ENCODE measurements at regions not wholly inside any gene's neighbourhood (a gene's known extent, or its start where the extent isn't known, plus 50 kb on each side); places are given as distances from the start of the nearest gene placed in this dataset.

DNA sequence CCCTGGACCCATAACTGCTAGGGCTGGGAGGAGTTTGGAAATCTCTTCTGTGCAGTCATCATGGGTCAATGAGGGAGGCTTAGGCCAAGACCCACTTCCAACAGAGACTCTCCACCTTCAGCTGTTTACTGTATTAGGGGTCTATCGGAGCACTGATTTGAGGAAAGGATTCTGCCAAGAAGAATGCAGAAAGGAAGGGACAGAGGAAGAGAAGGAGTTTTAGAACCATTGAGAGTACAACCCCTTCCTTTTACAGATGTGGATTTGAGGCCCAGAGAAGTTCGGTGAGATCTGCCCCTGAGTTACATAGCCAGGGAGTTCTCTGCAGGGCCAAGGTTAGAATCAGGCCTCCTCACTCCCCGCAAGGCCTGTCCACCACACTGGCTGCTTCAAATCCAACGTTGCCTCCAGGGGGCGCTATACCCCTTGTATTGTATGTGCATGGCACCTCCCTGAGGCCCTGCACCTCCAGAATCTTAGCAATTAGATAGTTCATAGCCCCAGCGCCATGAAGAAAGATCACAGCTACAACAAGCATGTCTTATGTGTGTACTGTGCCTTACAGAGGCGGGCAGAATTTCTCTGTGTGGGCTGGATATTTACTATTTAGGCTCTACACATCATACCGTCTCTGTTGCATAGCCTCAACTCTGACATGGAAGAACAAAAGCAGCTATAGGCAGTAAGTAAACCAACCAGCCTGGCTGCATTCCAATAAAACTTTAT, 246.8 kb downstream of the SKIDA1 start:
- WGBS, 2 donors: 45 to 46% methylated on average over 8 of the region's 8 CpGs
- ATAC-seq (ENCODE audit: low FRiP score): peak; percentile 92
- Histone ChIP-seq H3K9me3 (ENCODE audit: control insufficient read depth, low read length) (peaks cover 2% of the 10 kb centered on the region), H3K4me3 (ENCODE audit: low read length in 2 of 2) (no peak overlapping the region), H3K27ac (ENCODE audit: low read depth in 1 of 2, low read length in 2 of 2) (no peak overlapping the region), H3K27me3 (ENCODE audit: control insufficient read depth in 1 of 2, insufficient read depth in 2 of 2, low read length in 1 of 2) (no peaks in the 10 kb centered on the region), H3K36me3 (ENCODE audit: control insufficient read depth in 1 of 2, insufficient read depth in 2 of 2, low read length in 1 of 2) (no peaks in the 10 kb centered on the region), H3K4me1 (ENCODE audit: control insufficient read depth in 1 of 2, insufficient read depth in 2 of 2, low read length in 2 of 2) (no peaks in the 10 kb centered on the region)
- DNase-seq: peak; percentile 95 to 97
- intact Hi-C loops (cut with DNase I): loop anchor here (5.0 to 10.0 kb wide), 4 partner anchors 216 to 676 kb away; no protein-coding TSS in a partner anchor

DNA sequence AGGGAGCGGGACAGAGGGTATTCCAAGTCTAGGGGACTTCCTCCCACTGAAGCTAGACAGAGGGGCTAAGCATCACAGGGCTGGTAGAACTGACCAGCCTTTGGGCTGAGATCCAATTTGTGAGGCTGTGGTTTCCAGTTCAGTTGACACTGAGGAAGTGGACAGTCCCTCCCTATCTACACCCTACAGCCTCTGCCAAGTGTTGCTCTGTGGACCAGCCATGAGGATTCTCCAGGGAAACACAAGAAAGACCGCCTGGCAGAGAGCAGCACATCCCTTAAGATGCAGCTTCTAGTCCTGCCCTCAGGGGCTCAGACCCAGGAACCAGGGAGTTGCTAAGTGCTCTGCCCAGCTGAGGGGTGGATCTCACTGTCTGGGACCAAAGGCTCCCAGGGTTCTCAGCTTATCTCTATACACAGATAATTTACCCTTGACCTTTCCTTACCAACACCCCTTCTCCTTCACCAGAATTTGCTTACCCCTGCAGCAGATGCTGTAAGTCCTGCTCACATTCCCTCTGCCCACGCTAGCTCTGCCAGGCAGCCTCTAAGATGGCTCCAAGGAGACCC, 252.0 kb downstream of the SKIDA1 start:
- H3K9me3 ChIP-seq (ENCODE audit: control insufficient read depth, low read length): peaks cover 2% of the 10 kb centered on the region
- WGBS, 2 donors: 93 to 95% methylated on average over 3 of the region's 3 CpGs
- no peaks in the 10 kb centered on the region for H3K4me1 ChIP-seq (ENCODE audit: control insufficient read depth in 1 of 2, insufficient read depth in 2 of 2, low read length in 2 of 2)
- no peaks in the 10 kb centered on the region for H3K36me3 ChIP-seq (ENCODE audit: control insufficient read depth in 1 of 2, insufficient read depth in 2 of 2, low read length in 1 of 2)
- H3K27me3 ChIP-seq (ENCODE audit: control insufficient read depth in 1 of 2, insufficient read depth in 2 of 2, low read length in 1 of 2): no peaks in the 10 kb centered on the region
- no peak overlapping the region for H3K4me3 ChIP-seq (ENCODE audit: low read length in 2 of 2)
- no peak overlapping the region for H3K27ac ChIP-seq (ENCODE audit: low read depth in 1 of 2, low read length in 2 of 2)
- no peak for DNase-seq
- ATAC-seq (ENCODE audit: low FRiP score): no peak
- intact Hi-C loops (cut with DNase I): loop anchor here (10.0 kb wide), 3 partner anchors 221 to 681 kb away; no protein-coding TSS in a partner anchor

DNA sequence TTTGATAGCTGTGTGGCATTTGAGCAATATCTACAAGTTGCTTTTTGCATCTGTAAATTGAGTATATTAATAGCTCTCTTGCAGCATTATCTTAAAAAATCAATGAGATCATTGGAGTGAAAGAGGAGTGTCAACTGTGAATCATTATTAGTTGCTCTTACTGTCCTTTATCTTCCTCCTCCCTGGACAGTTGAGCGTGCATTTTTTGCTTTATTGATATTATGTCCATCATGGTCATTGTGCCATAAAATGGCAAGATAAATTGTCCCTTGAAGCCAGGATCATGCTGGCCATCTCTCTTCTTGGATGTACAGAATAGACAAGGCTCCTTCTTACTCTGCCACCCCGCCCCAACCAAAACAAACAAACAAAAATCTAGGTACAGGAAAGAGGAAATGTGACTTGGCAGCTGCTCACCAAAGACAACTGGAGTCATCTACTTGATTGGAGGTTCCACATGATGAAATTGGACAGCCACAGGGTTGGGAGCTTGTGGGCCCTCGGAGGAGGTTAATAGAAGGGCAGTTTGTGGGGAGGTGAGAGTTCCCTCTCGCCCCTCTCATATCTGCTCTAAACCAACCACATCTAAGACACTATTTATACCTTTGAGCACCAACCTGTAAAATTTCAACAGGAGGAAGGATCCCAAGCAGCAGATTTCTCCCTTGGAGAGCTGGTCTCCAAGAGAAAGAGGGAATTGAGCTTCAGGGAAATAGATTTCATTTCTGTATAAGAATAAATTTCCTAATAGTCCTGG, 252.7 kb downstream of the SKIDA1 start:
- 90 to 91% methylated on average over 4 of the region's 4 CpGs for WGBS, 2 donors

DNA sequence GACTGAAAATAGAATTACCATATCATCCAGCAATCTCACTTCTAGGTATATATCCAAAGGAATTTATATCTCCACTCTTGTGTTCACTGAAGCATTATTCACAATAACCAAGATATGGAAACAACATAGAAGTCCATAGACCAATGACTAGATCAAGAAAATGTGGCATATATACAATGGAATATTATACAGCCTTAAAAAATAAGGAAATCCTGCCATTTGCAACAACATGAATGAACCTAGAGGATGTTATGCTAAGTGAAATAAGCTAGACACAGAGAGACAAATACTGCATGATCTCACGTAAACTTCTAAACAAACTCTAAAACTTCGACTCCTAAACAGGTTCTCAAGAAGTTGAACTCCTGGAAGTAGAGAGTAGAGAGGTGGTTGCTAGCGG, 254.5 kb downstream of the SKIDA1 start:
- intact Hi-C loops (cut with DNase I): loop anchor here (10.0 kb wide), 3 partner anchors 224 to 684 kb away; no protein-coding TSS in a partner anchor
- H3K27ac ChIP-seq (ENCODE audit: low read depth in 1 of 2, low read length in 2 of 2): no peak overlapping the region
- H3K4me1 ChIP-seq (ENCODE audit: control insufficient read depth in 1 of 2, insufficient read depth in 2 of 2, low read length in 2 of 2): no peaks in the 10 kb centered on the region
- H3K9me3 ChIP-seq (ENCODE audit: control insufficient read depth, low read length): peaks cover 2% of the 10 kb centered on the region
- WGBS, 2 donors: 79 to 98% methylated on average over 3 of the region's 3 CpGs
- DNase-seq (no peak), ATAC-seq (ENCODE audit: low FRiP score) (no peak)
- no peaks in the 10 kb centered on the region for H3K36me3 ChIP-seq (ENCODE audit: control insufficient read depth in 1 of 2, insufficient read depth in 2 of 2, low read length in 1 of 2)
- H3K27me3 ChIP-seq (ENCODE audit: control insufficient read depth in 1 of 2, insufficient read depth in 2 of 2, low read length in 1 of 2): no peaks in the 10 kb centered on the region
- H3K4me3 ChIP-seq (ENCODE audit: low read length in 2 of 2): no peak overlapping the region

More for the DNA sequence above, 252.7 kb downstream of the SKIDA1 start:
- Histone ChIP-seq H3K27me3 (ENCODE audit: control insufficient read depth in 1 of 2, insufficient read depth in 2 of 2, low read length in 1 of 2) (no peaks in the 10 kb centered on the region), H3K27ac (ENCODE audit: low read depth in 1 of 2, low read length in 2 of 2) (no peak overlapping the region), H3K4me3 (ENCODE audit: low read length in 2 of 2) (no peak overlapping the region), H3K9me3 (ENCODE audit: control insufficient read depth, low read length) (peaks cover 2% of the 10 kb centered on the region), H3K36me3 (ENCODE audit: control insufficient read depth in 1 of 2, insufficient read depth in 2 of 2, low read length in 1 of 2) (no peaks in the 10 kb centered on the region), H3K4me1 (ENCODE audit: control insufficient read depth in 1 of 2, insufficient read depth in 2 of 2, low read length in 2 of 2) (no peaks in the 10 kb centered on the region)
- intact Hi-C loops (cut with DNase I): loop anchor here (10.0 kb wide), 3 partner anchors 222 to 682 kb away; no protein-coding TSS in a partner anchor
- DNase-seq (no peak), ATAC-seq (ENCODE audit: low FRiP score) (no peak)

DNA sequence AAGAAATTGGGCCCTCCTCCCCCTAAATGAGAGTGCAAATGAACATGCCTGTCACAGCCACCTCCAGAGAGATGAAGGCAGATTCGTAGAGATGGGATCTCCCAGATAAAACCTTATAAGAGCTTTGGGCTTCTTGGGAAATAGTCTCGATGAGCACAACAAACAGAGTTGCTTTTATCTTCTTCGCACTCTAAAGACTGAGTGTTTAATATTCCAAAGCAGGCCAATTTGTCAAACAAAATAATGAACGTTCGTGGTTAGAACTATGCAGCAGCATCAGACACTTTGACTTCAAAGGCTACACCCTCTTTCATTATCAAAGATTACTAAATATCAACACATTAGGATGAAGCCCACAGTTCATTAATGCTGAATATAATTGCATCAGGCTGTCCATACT, 256.2 kb downstream of the SKIDA1 start:
- intact Hi-C loops (cut with DNase I): loop anchor here in 1 of 2 donors (5.0 kb wide), 1 partner anchor 187 kb away; no protein-coding TSS in a partner anchor
- DNase-seq (no peak), ATAC-seq (ENCODE audit: low FRiP score) (no peak)
- no peaks in the 10 kb centered on the region for H3K27me3 ChIP-seq (ENCODE audit: control insufficient read depth in 1 of 2, insufficient read depth in 2 of 2, low read length in 1 of 2)
- no peaks in the 10 kb centered on the region for H3K36me3 ChIP-seq (ENCODE audit: control insufficient read depth in 1 of 2, insufficient read depth in 2 of 2, low read length in 1 of 2)
- WGBS, 2 donors: 92 to 95% methylated on average over 5 of the region's 5 CpGs
- H3K4me3 ChIP-seq (ENCODE audit: low read length in 2 of 2): no peak overlapping the region
- no peak overlapping the region for H3K27ac ChIP-seq (ENCODE audit: low read depth in 1 of 2, low read length in 2 of 2)
- no peaks in the 10 kb centered on the region for H3K4me1 ChIP-seq (ENCODE audit: control insufficient read depth in 1 of 2, insufficient read depth in 2 of 2, low read length in 2 of 2)
- H3K9me3 ChIP-seq (ENCODE audit: control insufficient read depth, low read length): no peaks in the 10 kb centered on the region

DNA sequence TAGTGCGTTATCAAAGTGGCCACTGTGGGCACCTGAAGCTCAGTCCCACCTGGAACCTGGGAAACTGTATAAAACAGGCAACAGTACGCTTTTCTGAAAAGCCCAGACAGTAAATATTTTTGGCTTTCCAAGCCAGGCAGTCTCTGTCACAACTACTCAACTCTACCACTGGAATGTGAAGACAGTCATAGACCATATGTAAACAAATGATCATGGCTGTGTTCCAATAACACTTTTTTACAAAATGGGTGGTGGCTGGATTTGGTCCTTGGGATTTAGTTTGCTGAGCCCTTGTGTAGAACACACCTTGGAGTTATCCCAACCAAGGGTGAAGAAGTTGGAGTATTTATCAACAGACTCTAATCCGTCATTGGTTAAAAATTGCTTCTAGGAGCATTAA, 259.9 kb downstream of the SKIDA1 start:
- WGBS, 2 donors: 92 to 94% methylated on average over 3 of the region's 3 CpGs
- no peaks in the 10 kb centered on the region for H3K4me1 ChIP-seq (ENCODE audit: control insufficient read depth in 1 of 2, insufficient read depth in 2 of 2, low read length in 2 of 2)
- intact Hi-C loops (cut with DNase I): loop anchor here in 1 of 2 donors (5.0 kb wide), 1 partner anchor 183 kb away; no protein-coding TSS in a partner anchor
- no peak for DNase-seq
- no peaks in the 10 kb centered on the region for H3K9me3 ChIP-seq (ENCODE audit: control insufficient read depth, low read length)
- H3K4me3 ChIP-seq (ENCODE audit: low read length in 2 of 2): no peak overlapping the region
- ATAC-seq (ENCODE audit: low FRiP score): no peak
- H3K36me3 ChIP-seq (ENCODE audit: control insufficient read depth in 1 of 2, insufficient read depth in 2 of 2, low read length in 1 of 2): no peaks in the 10 kb centered on the region
- no peaks in the 10 kb centered on the region for H3K27me3 ChIP-seq (ENCODE audit: control insufficient read depth in 1 of 2, insufficient read depth in 2 of 2, low read length in 1 of 2)
- H3K27ac ChIP-seq (ENCODE audit: low read depth in 1 of 2, low read length in 2 of 2): no peak overlapping the region

DNA sequence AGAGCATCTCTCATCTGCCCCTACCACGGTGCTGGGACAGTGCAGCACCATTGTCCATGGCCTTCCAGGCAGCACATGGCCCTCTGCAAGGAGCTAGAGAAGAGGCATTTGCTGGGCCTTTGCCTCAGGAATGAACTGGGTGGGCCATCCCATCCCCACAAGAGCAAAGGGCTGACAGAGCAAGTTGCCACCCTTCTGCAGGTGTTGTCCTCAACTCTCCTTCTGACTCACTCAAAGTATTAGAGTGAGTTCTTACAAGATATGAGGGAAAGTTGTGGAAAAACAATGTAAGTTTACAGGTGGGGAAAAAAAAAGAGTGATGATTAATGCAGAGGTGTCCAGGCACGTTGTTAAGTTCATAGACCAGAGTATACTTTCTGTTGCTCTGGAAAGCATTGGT, 261.2 kb downstream of the SKIDA1 start:
- Histone ChIP-seq H3K27ac (ENCODE audit: low read depth in 1 of 2, low read length in 2 of 2) (no peak overlapping the region), H3K4me1 (ENCODE audit: control insufficient read depth in 1 of 2, insufficient read depth in 2 of 2, low read length in 2 of 2) (no peaks in the 10 kb centered on the region), H3K4me3 (ENCODE audit: low read length in 2 of 2) (no peak overlapping the region), H3K9me3 (ENCODE audit: control insufficient read depth, low read length) (no peaks in the 10 kb centered on the region), H3K36me3 (ENCODE audit: control insufficient read depth in 1 of 2, insufficient read depth in 2 of 2, low read length in 1 of 2) (no peaks in the 10 kb centered on the region), H3K27me3 (ENCODE audit: control insufficient read depth in 1 of 2, insufficient read depth in 2 of 2, low read length in 1 of 2) (no peaks in the 10 kb centered on the region)
- DNase-seq: no peak
- WGBS, 2 donors: 94 to 95% methylated on average over 2 of the region's 2 CpGs
- intact Hi-C loops (cut with DNase I): no loop called here
- no peak for ATAC-seq (ENCODE audit: low FRiP score)

DNA sequence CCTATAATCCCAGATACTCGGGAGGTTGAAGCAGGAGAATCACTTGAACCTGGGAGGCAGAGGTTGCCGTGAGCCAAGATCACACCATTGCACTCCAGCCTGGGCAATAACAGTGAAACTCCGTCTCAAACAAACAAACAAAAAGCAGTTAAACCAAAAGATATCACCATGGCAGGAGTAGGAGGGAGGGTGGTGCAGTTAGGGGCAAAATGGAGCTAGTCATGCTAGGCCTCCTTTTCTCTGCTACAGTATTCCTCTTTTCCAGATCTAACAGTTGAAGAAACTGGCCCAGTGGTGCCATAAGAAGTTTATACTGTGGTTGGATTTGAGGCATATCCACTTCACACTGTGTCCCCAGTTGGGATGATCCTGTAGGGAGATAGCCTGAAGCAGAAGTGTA, 261.6 kb downstream of the SKIDA1 start:
- no peak for ATAC-seq (ENCODE audit: low FRiP score)
- H3K27ac ChIP-seq (ENCODE audit: low read depth in 1 of 2, low read length in 2 of 2): no peak overlapping the region
- intact Hi-C loops (cut with DNase I): no loop called here
- H3K4me1 ChIP-seq (ENCODE audit: control insufficient read depth in 1 of 2, insufficient read depth in 2 of 2, low read length in 2 of 2): no peaks in the 10 kb centered on the region
- H3K36me3 ChIP-seq (ENCODE audit: control insufficient read depth in 1 of 2, insufficient read depth in 2 of 2, low read length in 1 of 2): no peaks in the 10 kb centered on the region
- 93 to 97% methylated on average over 3 of the region's 3 CpGs for WGBS, 2 donors
- no peaks in the 10 kb centered on the region for H3K27me3 ChIP-seq (ENCODE audit: control insufficient read depth in 1 of 2, insufficient read depth in 2 of 2, low read length in 1 of 2)
- no peaks in the 10 kb centered on the region for H3K9me3 ChIP-seq (ENCODE audit: control insufficient read depth, low read length)
- H3K4me3 ChIP-seq (ENCODE audit: low read length in 2 of 2): no peak overlapping the region
- no peak for DNase-seq
